K562 (cell line): ENCODE measurements at regions not wholly inside any gene's neighbourhood (a gene's known extent, or its start where the extent isn't known, plus 50 kb on each side); places are given as distances from the start of the nearest gene placed in this dataset.

Experiments used
- ATAC-seq: fragments of 200-7000 bp; cut with Tn5 transposase; 3 replicates; pipeline ENCODE4 v1.9.1; 2020; ENCODE audit warnings: moderate library complexity
- BruUV-seq: library from RNA; stranded (reverse); fragments of 400-500 nt; replicated peaks from 2 replicates; lab custom pipeline; 2021; lab: Mats Ljungman, UMichigan
- CTCF ChIA-PET: fragments of 300-600 bp; formaldehyde crosslinking; extraction: SDS; loops from one replicate; lab custom pipeline; 2021; ENCODE audit warnings: low intra/inter-chr PET ratio; lab: Yijun Ruan, JAX
- POLR2A ChIA-PET: fragments of 300-600, 350-650 bp; sonication (Branson Sonifier 250); formaldehyde crosslinking; extraction: SDS; loops from one replicate; lab custom pipeline; 2021; ENCODE audit warnings: antibody characterized with exemption, inconsistent platforms; lab: Yijun Ruan, JAX
- DNase-seq, 4 experiments: peaks; one replicate each; pipeline versions ENCODE4 v3.0.0 to v3.0.0-alpha.2; 2011 to 2018; ENCODE audit warnings: low spot score in 3 of 4, mixed read lengths in 3 of 4; ENCODE audit errors: extremely low read depth in 1 of 4
- FAIRE-seq: peaks from 2 replicates; lab custom pipeline; 2011; peaks lifted over from hg19 to GRCh38; lab: Jason Lieb, UNC
- H2AFZ ChIP-seq: 2 replicates; pipeline ENCODE4 v1.6.0; 2011; ENCODE audit warnings: low read depth, low read length, control low read depth, inconsistent platforms
- H3K27ac ChIP-seq: fragments of 200-600 bp; 3 replicates; pipeline ENCODE4 v1.8.0; 2011; ENCODE audit warnings: low read depth, mild to moderate bottlenecking, control low read depth, inconsistent platforms, low read length, moderate library complexity, mixed read lengths; ENCODE audit errors: extremely low read depth
- H3K27me3 ChIP-seq, 2 experiments: fragments of 300-600 bp in 1 of 2; 2 replicates in 1 of 2; 3 replicates in 1 of 2; pipeline versions ENCODE4 v1.6.0 to v1.8.0; 2011; ENCODE audit warnings: inconsistent platforms in 2 of 2, low read length in 2 of 2, mild to moderate bottlenecking in 1 of 2, mixed read lengths in 1 of 2, moderate library complexity in 1 of 2; ENCODE audit not compliant: control insufficient read depth in 2 of 2, insufficient read depth in 2 of 2
- H3K36me3 ChIP-seq: fragments of 300-600 bp; 3 replicates; pipeline ENCODE4 v1.8.0; 2011; ENCODE audit warnings: mild to moderate bottlenecking, low read length, inconsistent platforms; ENCODE audit not compliant: control insufficient read depth, insufficient read depth
- H3K4me1 ChIP-seq, 2 experiments: fragments of 200-600 bp in 1 of 2; replicated peaks in 1 of 2; 2 replicates in 1 of 2; 3 replicates in 1 of 2; pipeline versions ENCODE4 v1.5.1 to v1.8.0; 2011; ENCODE audit warnings: inconsistent platforms in 2 of 2, low read length in 2 of 2, mild to moderate bottlenecking in 1 of 2, mixed read lengths in 1 of 2, moderate library complexity in 1 of 2; ENCODE audit not compliant: control insufficient read depth in 2 of 2, insufficient read depth in 2 of 2
- H3K4me2 ChIP-seq: 2 replicates; pipeline ENCODE4 v1.6.1; 2011; ENCODE audit warnings: low read length, control low read depth, inconsistent platforms, mixed read lengths; ENCODE audit not compliant: insufficient read depth
- H3K4me3 ChIP-seq: fragments of 200-600 bp; sonication (generic), shearing (Covaris generic); 2 replicates; pipeline ENCODE4 v1.5.1; 2016; ENCODE audit warnings: control low read depth, inconsistent platforms
- H3K79me2 ChIP-seq: fragments of 200-600 bp; 3 replicates; pipeline ENCODE4 v1.8.0; 2011; ENCODE audit warnings: low read length, inconsistent platforms; ENCODE audit not compliant: control insufficient read depth, insufficient read depth
- H3K9ac ChIP-seq, 2 experiments: 2 replicates each; pipeline versions ENCODE4 v1.6.0 to v1.6.1; 2011; ENCODE audit warnings: low read depth in 2 of 2, low read length in 2 of 2, control low read depth in 1 of 2, inconsistent platforms in 1 of 2, mild to moderate bottlenecking in 1 of 2, mixed read lengths in 1 of 2; ENCODE audit not compliant: insufficient read depth in 1 of 2
- H3K9me1 ChIP-seq: one replicate; pipeline ENCODE4 v1.6.0; 2011; ENCODE audit warnings: inconsistent platforms, mild to moderate bottlenecking, low read length, moderate library complexity; ENCODE audit not compliant: control insufficient read depth, insufficient read depth
- H3K9me3 ChIP-seq: replicated peaks from 2 replicates; pipeline ENCODE4 v1.5.1; 2011; ENCODE audit warnings: low read depth, low read length, inconsistent platforms; ENCODE audit not compliant: control insufficient read depth, insufficient read depth
- H4K20me1 ChIP-seq: replicated peaks from 2 replicates; pipeline ENCODE4 v1.6.1; 2011; ENCODE audit warnings: low read length, inconsistent platforms, mixed read lengths; ENCODE audit not compliant: control insufficient read depth, insufficient read depth
- ATF1 ChIP-seq, 2 experiments: fragments of 450-650 bp in 1 of 2; IDR thresholded peaks; 2 replicates each; pipeline ENCODE4 v1.6.1; 2016; ENCODE audit warnings: missing compliant biosample characterization in 1 of 2, missing genetic modification characterization in 1 of 2
- BACH1 ChIP-seq: fragments of 200-800 bp; sonication (Bioruptor generic); IDR thresholded peaks from 2 replicates; pipeline ENCODE4 v1.6.1; 2016; ENCODE audit warnings: missing genetic modification characterization, missing compliant biosample characterization
- BMI1 ChIP-seq: fragments of 150-350 bp; IDR thresholded peaks from 2 replicates; pipeline ENCODE4 v1.6.1; 2014; ENCODE audit warnings: low read length
- ERF ChIP-seq: fragments of 450-650 bp; formaldehyde crosslinking; IDR thresholded peaks from 2 replicates; pipeline ENCODE4 v1.4.0; 2020; ENCODE audit warnings: mild to moderate bottlenecking, mixed read lengths
- KLF10 ChIP-seq: fragments of 250-450 bp; sonication (Bioruptor Pico); IDR thresholded peaks from 2 replicates; pipeline ENCODE4 v1.6.1; 2021; ENCODE audit warnings: matching md5 sums
- L3MBTL2 ChIP-seq: fragments of 450-650 bp; IDR thresholded peaks from 2 replicates; pipeline ENCODE4 v1.6.1; 2016; ENCODE audit warnings: mild to moderate bottlenecking, moderate library complexity
- MECOM ChIP-seq: fragments of 250-450 bp; sonication (Bioruptor Pico); IDR thresholded peaks from 2 replicates; pipeline ENCODE4 v1.8.0; 2022; ENCODE audit warnings: inconsistent platforms
- PCBP1 ChIP-seq: fragments of 200-400 bp; formaldehyde crosslinking; IDR thresholded peaks from 2 replicates; pipeline ENCODE4 v1.6.1; 2018; ENCODE audit warnings: mild to moderate bottlenecking, low read depth, low read length; ENCODE audit not compliant: poor library complexity, severe bottlenecking
- SRF ChIP-seq, 2 experiments: fragments of 250-450, 450-650 bp in 1 of 2; sonication (Bioruptor Pico) in 1 of 2; sonication (generic) in 1 of 2; formaldehyde crosslinking; IDR thresholded peaks; 2 replicates each; pipeline versions ENCODE4 v1.5.0 to v1.5.1; 2020 to 2022; ENCODE audit warnings: mild to moderate bottlenecking in 1 of 2, missing genetic modification reagents in 1 of 2
- TEAD1 ChIP-seq, 2 experiments: fragments of 450-650 bp in 1 of 2; sonication (generic) in 1 of 2; formaldehyde crosslinking; IDR thresholded peaks; 2 replicates each; pipeline versions ENCODE4 v1.4.0 to v1.8.0; 2020 to 2022; ENCODE audit warnings: mild to moderate bottlenecking in 2 of 2, missing genetic modification reagents in 1 of 2
- THAP12 ChIP-seq: fragments of 250-450 bp; sonication (Bioruptor Pico); IDR thresholded peaks from 2 replicates; pipeline ENCODE4 v1.9.0; 2021; ENCODE audit warnings: mild to moderate bottlenecking, inconsistent platforms
- XRCC4 ChIP-seq: IDR thresholded peaks from one replicate; pipeline ENCODE4 v1.6.1; 2011; ENCODE audit not compliant: insufficient read depth, insufficient read length; ENCODE audit errors: extremely low read depth
- ZSCAN32 ChIP-seq: fragments of 450-650 bp; formaldehyde crosslinking; IDR thresholded peaks from 2 replicates; pipeline ENCODE4 v1.4.0; 2020; ENCODE audit warnings: mild to moderate bottlenecking, moderate library complexity
- WGBS: fragments of 100-300 bp; shearing (Covaris generic); methylation state at CpG from one replicate; pipeline ENCODE4 v1.1.6; 2016; ENCODE audit warnings: low coverage, mixed read lengths; ENCODE audit not compliant: insufficient coverage; ENCODE audit errors: missing lambda C conversion rate; 5-methylcytosine and 5-hydroxymethylcytosine counted together
- in situ Hi-C: fragments of 300-500 bp; cut with MboI; formaldehyde crosslinking; loops from 4 replicates; pipeline ENCODE4 v1.15.0; 2018; ENCODE audit warnings: inconsistent platforms, mixed read lengths
- intact Hi-C: fragments of 100-400 bp; cut with micrococcal nuclease; formaldehyde crosslinking; loops from 2 replicates; pipeline ENCODE4 v1.14.2; 2022
- TF ChIP-seq, protein P1 (sequence below): fragments of 200-800 bp; sonication (Bioruptor generic); IDR thresholded peaks from 2 replicates; pipeline ENCODE4 v1.6.1; 2016; ENCODE audit warnings: missing genetic modification characterization, missing compliant biosample characterization

DNA sequence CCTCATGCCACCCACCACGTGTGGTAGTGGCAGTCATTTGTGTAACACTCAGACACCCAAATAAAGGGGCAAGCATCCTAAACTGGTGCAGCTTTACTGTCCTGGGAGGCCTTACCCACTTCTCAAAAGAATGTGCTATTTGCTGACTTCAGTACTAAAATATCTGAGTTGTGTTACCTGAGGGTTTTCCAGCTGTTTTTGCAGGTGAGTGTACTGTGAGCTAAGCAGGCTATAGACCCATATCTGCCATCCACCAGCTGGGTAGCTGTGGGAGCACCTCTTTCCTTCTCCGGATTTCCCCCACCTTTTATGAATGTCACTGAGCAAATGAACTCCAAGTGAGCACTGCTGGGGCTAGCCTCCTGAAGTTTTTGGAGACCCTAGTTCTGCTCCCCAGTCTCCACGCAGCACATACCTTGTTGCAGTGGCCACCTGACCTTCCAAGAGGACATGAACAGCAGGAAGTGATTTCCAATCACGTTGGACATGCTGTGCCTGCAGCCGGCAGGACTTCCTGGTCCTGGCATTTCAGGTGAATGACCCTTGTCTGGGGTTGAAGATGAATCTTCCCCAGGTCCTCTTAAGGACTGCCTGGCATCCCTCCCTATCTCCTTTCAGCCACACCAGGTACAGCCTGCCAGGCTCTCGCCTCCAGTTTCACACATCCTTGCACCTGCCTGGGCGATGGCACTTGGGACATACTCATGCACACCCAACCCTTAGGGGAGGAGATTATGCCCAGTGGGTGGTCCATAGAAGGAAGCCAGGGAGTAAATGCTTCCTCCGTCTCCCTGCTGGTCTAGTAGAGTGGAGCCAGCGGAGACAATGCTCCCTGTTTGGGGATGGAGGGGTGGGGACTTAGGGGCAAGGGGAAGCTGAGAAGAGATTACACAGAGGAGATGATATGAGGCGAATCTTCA is 109.5 kb upstream of the SPATA13 start:
- FAIRE-seq (no peak), ATAC-seq (no peak), DNase-seq (no peak)
- Histone ChIP-seq H4K20me1 (no peaks in the 10 kb centered on the region), H3K36me3 (no peaks in the 10 kb centered on the region), H3K4me2 (no peak overlapping the region), H3K79me2 (no peaks in the 10 kb centered on the region), H3K4me3 (no peak overlapping the region), H3K4me1 (no peaks in the 10 kb centered on the region), H3K27ac (no peak overlapping the region), H3K9me1 (no peaks in the 10 kb centered on the region), H3K9ac (no peak overlapping the region), H3K27me3 (no peaks in the 10 kb centered on the region; a peak in 1 of 5 replicates), H3K9me3 (no peaks in the 10 kb centered on the region), H2AFZ (no peak overlapping the region)
- CTCF ChIA-PET, result no interaction called here
- WGBS, result 0% methylated on average over 6 of the region's 10 CpGs
- POLR2A ChIA-PET, result no interaction called here
- in situ Hi-C loops (no loop called here), intact Hi-C loops (no loop called here)
- BruUV-seq, result no TSS peak
- TF ChIP-seq, protein P1, sequence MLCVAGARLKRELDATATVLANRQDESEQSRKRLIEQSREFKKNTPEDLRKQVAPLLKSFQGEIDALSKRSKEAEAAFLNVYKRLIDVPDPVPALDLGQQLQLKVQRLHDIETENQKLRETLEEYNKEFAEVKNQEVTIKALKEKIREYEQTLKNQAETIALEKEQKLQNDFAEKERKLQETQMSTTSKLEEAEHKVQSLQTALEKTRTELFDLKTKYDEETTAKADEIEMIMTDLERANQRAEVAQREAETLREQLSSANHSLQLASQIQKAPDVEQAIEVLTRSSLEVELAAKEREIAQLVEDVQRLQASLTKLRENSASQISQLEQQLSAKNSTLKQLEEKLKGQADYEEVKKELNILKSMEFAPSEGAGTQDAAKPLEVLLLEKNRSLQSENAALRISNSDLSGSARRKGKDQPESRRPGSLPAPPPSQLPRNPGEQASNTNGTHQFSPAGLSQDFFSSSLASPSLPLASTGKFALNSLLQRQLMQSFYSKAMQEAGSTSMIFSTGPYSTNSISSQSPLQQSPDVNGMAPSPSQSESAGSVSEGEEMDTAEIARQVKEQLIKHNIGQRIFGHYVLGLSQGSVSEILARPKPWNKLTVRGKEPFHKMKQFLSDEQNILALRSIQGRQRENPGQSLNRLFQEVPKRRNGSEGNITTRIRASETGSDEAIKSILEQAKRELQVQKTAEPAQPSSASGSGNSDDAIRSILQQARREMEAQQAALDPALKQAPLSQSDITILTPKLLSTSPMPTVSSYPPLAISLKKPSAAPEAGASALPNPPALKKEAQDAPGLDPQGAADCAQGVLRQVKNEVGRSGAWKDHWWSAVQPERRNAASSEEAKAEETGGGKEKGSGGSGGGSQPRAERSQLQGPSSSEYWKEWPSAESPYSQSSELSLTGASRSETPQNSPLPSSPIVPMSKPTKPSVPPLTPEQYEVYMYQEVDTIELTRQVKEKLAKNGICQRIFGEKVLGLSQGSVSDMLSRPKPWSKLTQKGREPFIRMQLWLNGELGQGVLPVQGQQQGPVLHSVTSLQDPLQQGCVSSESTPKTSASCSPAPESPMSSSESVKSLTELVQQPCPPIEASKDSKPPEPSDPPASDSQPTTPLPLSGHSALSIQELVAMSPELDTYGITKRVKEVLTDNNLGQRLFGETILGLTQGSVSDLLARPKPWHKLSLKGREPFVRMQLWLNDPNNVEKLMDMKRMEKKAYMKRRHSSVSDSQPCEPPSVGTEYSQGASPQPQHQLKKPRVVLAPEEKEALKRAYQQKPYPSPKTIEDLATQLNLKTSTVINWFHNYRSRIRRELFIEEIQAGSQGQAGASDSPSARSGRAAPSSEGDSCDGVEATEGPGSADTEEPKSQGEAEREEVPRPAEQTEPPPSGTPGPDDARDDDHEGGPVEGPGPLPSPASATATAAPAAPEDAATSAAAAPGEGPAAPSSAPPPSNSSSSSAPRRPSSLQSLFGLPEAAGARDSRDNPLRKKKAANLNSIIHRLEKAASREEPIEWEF (CRISPR knock-in tag), result no peak
- no peak for TF ChIP-seq XRCC4
- TF ChIP-seq SRF (CRISPR knock-in tag; IDR thresholded peaks at IDR 0.05), result no peak
- no peak for TF ChIP-seq ZSCAN32 (CRISPR knock-in tag)
- no peak for TF ChIP-seq BMI1
- TF ChIP-seq BACH1 (tag), result no peak
- no peak for TF ChIP-seq L3MBTL2
- TF ChIP-seq MECOM (CRISPR knock-in tag), result no peak
- no peak for TF ChIP-seq ERF (CRISPR knock-in tag)
- no peak for TF ChIP-seq PCBP1
- no peak for TF ChIP-seq TEAD1 (CRISPR knock-in tag; IDR thresholded peaks at IDR 0.05)
- no peak for TF ChIP-seq ATF1 (CRISPR knock-in tag; IDR thresholded peaks at IDR 0.05)
- no peak for TF ChIP-seq ATF1 (tag; IDR thresholded peaks at IDR 0.05)
- TF ChIP-seq THAP12 (CRISPR knock-in tag), result no peak
- no peak for TF ChIP-seq KLF10 (CRISPR knock-in tag)
